HG02678 (cell line): ENCODE measurements at regions not wholly inside any gene's neighbourhood (a gene's known extent, or its start where the extent isn't known, plus 50 kb on each side); places are given as distances from the start of the nearest gene placed in this dataset.
"Not testable (repeated sequence)": the region's sequence is repeated elsewhere in the genome, so short reads cannot be mapped to it uniquely, and the experiment has no call there.

Experiments
- ATAC-seq: cut with Tn5 transposase; IDR thresholded peaks from one replicate; pipeline ENCODE4 v1.9.1; 2021; ENCODE audit warnings: mild to moderate bottlenecking, moderate library complexity; ENCODE audit not compliant: unreplicated experiment

DNA sequence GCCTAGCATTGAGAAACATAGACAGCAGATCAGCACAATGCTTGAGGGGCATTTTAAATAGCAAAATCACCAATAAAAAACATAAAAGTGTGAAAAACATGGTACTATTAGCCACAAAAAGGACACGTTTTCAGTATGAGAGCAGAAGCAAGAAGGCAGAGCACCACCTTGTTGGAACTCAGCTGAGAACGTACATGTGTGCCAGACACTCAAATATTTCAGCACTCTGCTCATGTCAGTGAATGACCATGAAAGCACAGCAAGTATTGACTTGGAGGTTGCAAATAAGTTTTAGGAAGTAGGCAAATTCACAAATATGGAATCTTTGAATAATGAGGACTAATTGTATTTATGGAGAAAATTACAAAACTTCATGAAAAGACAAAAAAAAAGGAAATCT is 193.4 kb upstream of the PKN2 start:
- no peak for ATAC-seq

DNA sequence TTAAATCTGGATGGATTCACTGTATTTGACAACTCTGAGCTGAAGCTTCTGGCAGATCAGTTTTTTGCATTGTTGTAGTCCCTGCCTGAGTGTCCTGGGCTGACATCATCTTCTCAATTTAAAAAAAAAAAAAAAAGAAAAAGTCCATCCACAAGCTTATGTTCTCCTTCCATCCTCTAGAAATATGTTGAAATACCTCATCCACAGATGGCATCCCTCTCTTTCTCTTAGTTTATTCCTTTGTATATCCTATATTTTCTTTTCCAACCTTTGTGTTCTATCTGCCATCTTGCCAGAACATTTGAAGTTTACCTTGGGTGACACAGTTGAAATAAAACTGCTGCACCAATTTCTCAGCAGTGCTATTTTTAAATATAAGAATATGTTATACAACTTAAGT is 184.4 kb upstream of the PKN2 start:
- ATAC-seq, result no peak

DNA sequence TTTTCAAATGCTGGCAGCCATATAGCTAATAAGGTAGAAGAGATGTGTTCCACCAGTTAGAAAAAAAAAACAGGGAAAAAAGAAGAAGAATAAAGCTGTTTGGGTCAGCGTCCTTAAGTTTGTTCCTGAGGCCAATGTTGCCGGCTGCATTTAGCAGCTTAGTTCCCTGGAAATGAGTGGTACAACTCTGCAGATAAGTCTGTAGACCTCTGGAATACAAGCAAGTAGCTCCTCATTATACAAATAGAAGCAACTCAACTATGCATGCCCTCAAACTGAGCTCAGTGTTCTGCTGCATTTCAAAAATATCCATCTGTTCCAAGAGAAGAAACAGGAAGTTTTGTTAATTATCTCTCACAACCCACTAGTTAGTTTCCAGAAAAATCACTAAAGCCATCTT is 181.2 kb upstream of the PKN2 start:
- ATAC-seq, result no peak

DNA sequence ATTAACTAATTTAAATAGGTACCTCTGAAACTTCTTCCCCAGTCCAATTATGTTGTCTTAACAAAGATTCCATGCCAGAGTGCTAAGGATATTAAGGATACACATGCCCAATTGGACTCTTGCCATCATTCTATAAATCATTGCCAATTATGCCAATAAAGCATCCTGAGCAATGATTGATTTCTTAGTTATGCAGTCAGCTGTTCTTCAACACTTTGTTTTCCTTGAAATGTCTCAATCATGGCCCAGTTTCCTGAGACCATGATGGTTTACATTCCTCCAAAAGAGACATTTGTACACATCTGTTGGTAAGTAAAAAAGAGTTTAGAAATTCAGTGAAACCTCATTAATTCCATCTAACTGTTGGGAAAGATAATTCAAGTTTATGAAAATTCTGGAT is 180.4 kb upstream of the PKN2 start:
- no peak for ATAC-seq

DNA sequence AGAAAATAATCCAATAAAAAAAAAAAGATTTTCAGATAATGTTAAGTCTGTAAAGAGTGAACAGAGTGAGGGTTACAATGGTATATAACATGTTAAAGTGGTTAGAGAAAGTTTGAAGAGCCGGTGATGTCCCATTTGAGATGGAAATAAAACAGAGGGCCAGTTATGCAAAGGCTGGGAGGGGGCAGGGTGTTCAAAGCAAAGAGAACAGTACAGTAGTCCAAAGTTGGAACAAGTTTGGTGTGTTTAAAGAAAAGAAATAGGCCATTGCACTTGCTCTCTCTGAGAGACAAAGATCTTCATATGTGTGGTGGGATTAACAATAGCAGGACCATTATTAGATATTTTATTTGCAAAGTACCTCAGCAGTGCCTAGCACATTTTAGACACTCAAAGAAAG is 179.5 kb upstream of the PKN2 start:
- ATAC-seq, result no peak

DNA sequence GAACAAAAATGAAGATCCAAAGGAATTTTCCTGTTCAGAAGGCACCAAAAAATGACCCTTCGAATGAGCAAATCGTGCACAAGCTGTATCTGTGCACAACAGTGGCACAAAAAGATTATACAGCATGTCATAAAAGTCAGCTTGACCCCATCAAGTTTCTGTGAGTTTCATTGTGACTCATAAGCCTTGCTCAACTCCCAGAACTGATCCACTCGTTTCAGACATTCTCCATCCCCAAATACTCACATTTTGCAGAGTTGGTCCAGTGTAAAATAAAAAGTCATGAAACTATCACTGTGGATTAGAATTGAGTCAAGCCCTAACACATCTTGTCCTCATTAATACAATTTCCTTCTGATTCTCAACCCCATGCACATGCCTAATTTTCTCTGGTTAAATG is 174.7 kb upstream of the PKN2 start:
- no peak for ATAC-seq

DNA sequence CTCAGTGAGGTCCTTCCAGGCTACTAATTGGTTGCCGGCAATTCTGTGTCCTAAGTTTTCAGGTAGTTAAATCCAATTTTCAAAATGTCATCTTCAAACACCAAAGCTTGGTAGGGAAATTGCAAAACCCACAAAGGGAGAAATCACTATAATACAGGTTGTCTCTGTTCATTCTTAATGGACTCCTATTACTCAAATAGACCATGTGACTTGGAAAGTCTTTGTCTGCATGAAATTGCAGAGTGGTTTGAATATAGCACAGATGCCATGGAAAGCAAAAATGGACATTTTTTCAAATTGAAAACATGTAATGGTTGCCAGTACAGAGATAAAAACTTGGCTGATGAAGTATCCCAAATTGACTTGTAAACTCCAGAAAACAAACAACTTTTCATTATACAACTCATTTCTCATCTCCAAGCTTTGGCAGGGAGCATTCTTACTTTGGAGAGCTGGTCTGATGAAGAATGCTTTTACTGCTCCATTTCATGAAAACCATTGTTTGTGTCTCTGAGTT is 169.5 kb upstream of the PKN2 start:
- no peak for ATAC-seq

DNA sequence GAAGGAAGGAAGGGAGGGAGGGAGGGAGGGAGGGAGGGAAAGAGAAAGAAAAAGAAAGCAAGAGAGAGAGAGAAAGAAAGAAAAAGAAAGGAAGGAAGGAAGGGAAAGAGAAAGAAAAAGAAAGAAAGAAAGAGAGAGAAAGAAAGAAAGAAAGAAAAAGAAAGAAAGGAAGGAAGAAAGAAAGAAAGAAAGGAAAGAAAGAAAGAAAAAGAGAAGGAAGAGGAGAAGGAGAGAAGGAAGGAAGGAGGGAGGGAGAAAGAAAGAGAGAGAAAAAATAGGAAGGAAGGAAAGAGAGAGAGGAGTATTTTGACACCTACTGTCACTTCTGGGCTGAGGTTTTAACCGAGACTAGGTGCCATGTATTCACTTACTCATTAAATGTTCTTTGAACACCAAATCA is 166.6 kb upstream of the PKN2 start:
- ATAC-seq, result not testable (repeated sequence)

DNA sequence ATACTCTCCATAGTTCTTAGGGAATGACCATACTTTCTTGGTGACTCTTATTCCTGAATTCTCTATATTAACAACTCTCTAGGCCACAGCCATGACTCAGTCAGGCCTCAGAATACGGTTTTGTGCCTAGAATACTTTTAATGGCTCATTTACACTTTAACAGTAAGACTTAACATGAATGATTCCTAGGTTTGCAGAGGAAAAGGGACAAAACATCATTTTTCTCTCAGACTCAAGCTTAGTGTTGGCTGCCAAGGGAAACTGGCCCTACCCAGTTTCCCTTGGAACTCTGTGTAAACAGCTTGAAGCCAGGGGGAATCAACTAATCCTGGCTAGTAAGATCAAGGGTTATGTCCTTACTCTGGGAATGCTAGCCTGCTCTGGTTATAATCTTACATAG is 164.9 kb upstream of the PKN2 start:
- ATAC-seq, result no peak

DNA sequence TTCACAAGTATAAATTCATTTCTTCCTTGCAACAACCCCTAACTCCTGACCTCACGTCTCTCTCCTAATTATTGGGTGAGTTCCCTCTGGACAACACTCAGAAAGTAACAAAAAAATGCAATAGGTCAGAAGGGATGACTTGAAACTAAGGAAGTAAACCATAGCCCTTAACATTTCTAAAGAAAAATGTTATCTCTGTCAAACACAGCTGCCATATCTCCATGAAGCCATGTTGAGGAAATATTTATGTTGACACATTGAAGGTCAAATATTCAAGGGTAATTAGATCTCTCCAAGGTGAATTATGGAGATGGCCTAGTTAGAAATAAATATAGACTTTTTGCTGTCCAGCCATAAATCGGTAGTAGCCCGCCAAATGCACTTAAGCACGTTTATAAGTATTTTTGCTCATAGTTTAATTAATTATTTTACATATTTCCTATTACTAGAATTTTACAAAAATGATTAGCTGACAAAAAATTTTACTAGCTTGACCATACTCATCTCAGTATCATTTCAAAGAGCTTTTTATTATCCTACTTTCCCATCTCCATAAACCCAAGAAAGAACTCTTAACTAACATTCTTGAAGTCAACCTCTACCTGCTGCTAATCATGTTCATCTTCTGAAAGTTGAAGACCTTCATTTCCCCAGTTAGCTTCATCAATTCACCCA is 160.1 kb upstream of the PKN2 start:
- ATAC-seq, result no peak

DNA sequence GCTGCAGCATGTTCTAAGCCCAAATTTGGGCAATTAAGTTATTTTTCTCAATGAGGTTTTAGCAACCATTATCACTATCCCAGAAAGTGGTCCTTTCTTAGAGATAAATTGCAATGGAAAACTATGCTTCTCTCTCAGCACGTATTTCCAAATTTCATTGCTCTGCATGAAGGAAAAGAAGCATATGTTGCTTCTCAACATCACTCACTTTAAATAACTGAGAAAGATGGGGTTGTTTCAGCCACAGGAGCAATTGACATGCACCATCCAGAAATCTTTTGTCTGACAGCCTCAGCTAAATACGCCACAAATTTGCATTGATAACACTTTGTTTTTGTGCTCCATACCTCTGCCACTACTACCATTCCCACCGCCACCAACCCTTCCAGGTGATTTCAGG is 157.6 kb upstream of the PKN2 start:
- ATAC-seq, result no peak

DNA sequence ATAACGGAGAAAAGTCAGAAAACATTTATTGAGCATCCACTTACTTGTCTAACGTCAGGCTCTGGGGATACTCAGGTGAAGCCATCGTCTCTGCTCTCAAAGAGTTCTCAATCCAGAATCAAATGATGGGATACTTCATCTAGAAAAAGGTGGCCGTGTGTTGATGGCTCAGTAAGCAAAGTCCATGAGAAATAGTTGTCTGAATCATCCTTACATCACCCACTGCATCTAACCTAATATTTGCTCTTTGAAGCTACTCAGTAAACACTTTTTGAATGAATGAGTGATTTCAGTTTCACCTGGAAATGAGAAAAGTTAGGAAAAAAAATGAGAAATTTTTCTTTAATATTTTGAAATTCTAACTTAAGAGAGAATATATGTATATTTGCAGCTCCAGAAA is 155.3 kb upstream of the PKN2 start:
- no peak for ATAC-seq

DNA sequence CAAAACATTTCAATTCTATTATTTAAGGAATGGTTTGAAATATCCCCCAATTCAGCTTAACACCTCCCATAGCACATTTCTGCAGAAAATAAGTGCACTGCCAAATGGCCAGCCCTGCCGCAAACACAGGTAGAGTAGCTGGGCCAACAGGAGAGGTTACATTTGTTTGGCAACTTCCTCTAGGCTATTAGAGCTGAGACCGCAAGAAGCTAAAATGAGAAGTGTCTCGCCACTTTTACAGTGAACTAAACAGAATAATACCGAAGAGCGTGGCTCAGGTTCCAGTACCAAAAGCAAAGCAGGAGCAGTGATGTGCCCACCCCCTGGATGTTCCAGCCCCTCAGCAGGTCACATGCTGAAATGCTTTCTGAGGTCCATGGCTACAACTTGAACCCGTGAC is 154.5 kb upstream of the PKN2 start:
- ATAC-seq, result no peak

DNA sequence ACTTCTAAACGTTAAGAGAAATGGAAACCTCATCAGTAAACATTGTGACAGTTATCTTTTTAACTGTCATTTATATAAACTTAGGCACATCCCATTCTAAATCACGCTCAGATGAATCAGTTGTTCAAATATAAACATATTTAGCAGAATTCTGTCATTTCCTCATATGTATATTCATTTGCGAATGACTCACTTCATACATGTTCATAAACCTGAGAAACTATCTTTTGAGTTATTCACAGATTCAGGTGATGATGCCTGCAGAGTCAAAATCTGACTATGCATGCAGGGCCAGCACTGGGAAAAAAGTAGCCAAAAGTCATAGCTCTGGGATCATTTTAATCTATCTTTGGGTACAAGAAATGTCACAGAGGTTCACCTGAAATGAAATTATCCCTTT is 153.8 kb upstream of the PKN2 start:
- no peak for ATAC-seq

DNA sequence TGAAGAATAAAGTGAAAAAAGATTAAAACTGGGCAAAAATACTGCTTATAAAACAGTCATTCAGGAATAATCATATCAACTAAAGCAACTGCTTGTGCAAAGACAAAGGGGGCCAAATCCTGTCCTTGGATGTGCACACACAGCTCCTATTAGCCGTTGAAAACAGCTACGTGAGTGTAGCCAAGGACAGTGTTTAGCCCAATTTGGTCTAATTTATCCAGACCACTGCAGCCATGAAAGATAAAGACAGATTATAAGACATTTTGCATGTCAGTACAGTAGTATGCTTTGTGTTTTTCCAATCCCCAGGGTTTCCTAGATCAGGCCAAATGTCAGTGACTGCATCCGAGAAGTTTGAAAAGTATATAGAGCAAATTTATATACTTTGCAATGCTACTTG is 146.3 kb upstream of the PKN2 start:
- ATAC-seq, result no peak

DNA sequence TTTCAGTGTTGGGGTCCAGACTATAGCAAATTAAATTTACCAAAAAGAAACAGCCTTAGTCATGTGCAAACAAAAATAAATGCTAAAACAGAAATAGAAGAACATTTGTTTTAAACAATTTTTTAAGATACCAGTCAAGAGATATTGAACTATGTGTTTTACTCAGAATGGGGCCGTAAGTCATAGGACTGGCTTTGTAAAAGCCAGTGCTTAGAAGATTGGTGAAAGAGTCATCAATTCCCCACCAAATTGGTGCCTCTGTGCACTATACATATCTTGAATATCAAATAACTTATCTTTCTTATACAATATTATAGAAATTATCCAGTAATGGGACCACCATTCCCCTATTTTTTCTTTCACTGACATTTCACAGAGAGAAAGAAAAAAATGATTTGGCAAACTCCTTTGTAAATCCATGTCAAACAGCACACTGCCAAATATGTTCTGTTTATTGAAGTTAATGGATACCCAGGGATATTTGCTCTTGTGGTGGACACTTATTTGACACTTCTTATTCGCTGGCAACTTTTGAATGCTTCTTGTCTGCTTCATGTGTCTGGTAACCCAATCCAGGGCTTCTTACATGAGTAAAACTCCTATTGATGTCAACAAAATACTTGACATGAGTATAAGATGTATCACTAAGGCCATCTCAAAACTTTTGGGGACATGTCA is 145.7 kb upstream of the PKN2 start:
- no peak for ATAC-seq

DNA sequence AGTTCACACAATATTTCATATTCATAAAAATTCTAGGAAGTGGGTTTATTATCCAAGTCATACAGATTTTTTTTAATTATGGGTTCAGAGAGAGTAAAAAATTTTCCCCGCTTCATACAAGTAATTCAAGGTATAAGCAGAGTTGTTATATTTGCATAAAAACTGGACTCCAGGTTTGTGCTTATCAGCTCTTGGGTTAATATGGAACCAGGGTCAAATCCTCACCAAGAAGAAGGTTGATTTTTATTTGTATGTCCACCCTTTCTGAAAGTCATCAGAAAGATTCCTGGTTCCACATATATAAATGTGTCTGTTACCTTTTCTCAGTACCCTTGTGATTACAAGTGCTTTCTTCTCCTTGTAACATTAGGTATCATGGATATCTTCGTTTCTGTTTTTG is 143.8 kb upstream of the PKN2 start:
- no peak for ATAC-seq

DNA sequence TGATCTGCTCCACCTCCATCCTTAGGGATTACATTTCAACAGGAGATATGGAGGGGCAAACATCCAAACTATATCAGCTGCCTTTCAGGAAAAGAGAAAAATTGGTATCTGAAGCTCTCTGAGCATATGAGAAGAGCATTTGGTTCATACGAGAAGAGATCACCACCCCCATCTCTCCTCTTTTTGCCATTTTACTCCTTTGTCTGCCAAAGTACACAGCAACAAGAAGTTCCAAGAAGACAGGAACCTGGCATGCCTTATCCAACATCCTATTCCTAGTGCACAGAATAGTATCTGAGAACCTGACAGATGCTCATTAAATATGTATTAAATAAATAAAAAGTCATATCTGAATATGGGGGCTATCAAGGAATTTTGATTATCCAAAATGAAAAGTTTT is 142.5 kb upstream of the PKN2 start:
- no peak for ATAC-seq

DNA sequence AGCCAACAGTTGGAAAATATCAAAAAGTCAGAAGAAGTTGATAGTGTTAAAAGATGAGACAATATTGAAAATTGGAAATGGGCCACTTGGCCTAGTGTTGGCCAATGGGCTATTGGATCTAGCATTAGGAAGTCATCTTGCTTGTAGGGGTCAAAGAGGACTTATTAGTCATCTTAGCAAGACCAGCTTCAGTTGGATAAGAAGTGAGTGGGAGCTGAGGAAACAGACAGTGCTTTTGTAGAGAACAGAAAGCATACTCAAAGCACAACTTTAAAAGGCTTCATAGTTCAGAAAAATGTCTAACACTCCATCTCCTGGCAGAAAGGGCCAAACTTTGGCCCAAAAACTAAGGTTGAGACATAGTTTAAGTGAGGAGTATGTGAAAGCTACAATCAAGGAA is 139.9 kb upstream of the PKN2 start:
- no peak for ATAC-seq

DNA sequence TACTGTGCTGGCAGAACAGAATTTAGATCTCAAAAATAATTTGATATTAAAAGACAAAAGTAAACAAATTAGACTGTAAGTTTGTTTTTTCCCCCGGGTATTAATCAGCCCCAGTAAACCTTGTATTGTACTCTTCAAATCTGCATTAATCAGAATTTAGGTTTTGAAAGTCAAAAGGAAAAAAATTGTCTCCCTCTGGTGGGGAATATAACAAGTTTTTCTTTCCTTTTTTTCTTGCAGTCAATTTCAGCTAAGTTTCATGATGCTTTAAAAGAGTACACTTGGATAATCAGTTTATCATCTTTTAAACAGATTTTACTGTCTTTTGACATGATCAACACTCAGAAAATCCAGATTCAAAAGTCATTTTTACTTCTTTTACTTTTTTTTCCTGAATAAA is 134.5 kb upstream of the PKN2 start:
- ATAC-seq, result no peak

DNA sequence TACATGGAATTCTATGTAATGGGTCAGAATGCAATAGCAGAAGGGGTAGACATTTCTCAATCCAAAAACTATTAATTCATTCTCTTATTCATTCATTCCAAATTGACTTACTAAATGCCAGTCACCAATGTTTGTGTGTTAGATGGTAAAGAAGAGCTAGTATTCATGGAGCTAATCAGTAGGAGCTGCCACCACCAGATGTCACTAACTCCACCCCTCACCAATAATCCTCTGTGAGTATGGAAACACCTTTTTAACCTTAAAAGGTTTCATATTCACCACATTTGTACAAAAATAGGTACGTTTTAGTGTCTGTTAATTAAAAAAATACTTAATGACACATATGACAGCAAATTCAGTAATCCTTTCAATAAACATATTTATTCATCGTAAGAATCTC is 131.8 kb upstream of the PKN2 start:
- no peak for ATAC-seq

DNA sequence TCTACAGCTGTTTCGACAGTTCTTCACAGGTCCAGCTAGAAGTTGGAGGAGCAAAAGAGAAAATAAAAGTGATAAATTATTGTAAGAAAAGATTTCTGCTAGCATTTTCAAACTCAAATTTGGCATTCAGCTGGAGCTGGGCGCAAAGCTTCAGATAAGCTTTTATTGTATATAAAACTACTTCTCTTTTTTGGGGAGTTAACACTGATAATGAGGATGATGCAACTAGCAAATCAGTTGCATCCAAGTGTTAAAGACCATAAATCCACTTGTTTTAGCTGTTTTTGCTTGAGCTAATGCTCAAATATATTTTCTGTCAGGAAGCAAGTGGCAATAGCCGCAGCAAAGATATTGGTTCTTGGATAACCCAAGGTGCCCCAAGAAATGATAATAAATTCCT is 127.1 kb upstream of the PKN2 start:
- no peak for ATAC-seq

DNA sequence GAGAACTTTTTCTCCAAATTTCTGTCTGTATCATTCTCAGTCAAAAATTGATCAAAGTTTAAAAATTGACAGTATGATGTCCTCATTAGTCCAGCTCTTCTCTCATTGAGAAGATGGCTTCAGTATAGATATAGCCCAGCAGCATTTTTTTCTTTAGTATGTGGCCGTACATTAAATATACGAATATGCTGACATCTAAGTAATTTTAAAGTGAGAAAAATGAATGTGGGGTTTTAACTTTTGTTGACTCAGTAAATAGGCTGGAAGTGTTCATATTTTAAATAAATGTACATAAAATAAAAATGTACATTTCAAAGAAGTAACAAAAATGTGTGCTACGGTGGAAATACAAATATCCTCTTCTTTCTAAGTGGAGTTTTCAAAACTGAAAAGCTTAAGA is 123.5 kb upstream of the PKN2 start:
- ATAC-seq, result no peak
